ENCODE measurements at regions not wholly inside any gene's neighbourhood (a gene's known extent, or its start where the extent isn't known, plus 50 kb on each side); places are given as distances from the start of the nearest gene placed in this dataset.

DNA sequence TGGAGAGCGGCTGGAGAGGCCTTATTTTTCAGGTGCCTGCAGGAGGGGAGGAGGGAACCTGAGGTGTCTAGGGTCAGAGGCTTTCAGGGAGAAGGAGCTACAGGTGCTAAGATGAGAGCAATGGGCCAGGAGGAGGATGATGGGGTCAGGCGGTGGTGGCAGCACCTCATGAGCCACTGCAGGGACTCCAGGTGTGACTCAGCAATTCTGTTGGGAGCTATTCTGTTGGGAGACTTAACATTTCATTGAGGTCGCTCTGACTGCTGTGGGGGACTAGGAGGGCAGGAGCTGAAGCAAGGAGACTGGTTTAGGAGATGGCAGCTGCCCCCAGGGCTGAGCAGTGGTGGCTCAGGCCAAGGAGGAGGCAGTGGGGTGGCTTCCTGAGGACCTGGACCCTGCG, 65.0 kb downstream of the CLDN34 start:
- TF ChIP-seq, protein P1, sequence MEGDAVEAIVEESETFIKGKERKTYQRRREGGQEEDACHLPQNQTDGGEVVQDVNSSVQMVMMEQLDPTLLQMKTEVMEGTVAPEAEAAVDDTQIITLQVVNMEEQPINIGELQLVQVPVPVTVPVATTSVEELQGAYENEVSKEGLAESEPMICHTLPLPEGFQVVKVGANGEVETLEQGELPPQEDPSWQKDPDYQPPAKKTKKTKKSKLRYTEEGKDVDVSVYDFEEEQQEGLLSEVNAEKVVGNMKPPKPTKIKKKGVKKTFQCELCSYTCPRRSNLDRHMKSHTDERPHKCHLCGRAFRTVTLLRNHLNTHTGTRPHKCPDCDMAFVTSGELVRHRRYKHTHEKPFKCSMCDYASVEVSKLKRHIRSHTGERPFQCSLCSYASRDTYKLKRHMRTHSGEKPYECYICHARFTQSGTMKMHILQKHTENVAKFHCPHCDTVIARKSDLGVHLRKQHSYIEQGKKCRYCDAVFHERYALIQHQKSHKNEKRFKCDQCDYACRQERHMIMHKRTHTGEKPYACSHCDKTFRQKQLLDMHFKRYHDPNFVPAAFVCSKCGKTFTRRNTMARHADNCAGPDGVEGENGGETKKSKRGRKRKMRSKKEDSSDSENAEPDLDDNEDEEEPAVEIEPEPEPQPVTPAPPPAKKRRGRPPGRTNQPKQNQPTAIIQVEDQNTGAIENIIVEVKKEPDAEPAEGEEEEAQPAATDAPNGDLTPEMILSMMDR (IDR thresholded peaks at IDR 0.05) = no peak
- no peak for TF ChIP-seq POLR2A (IDR thresholded peaks at IDR 0.05)
